Testis (tissue), 2 donors: ENCODE measurements at regions not wholly inside any gene's neighbourhood (a gene's known extent, or its start where the extent isn't known, plus 50 kb on each side); places are given as distances from the start of the nearest gene placed in this dataset.

Source experiments
- POLR2A ChIP-seq: fragments of 450-650 bp; IDR thresholded peaks from one replicate; pipeline ENCODE4 v1.6.1; 2017; ENCODE audit warnings: antibody characterized with exemption, mild to moderate bottlenecking, moderate library complexity
- TF ChIP-seq, protein P1 (sequence below), 3 experiments: fragments of 450-650 bp in 2 of 3; fragments of 200-600 bp in 1 of 3; sonication (generic) in 1 of 3; IDR thresholded peaks; one replicate each; pipeline ENCODE4 v1.5.1; 2016 to 2019; ENCODE audit warnings: antibody characterized with exemption in 3 of 3, mild to moderate bottlenecking in 2 of 3, moderate library complexity in 1 of 3

DNA sequence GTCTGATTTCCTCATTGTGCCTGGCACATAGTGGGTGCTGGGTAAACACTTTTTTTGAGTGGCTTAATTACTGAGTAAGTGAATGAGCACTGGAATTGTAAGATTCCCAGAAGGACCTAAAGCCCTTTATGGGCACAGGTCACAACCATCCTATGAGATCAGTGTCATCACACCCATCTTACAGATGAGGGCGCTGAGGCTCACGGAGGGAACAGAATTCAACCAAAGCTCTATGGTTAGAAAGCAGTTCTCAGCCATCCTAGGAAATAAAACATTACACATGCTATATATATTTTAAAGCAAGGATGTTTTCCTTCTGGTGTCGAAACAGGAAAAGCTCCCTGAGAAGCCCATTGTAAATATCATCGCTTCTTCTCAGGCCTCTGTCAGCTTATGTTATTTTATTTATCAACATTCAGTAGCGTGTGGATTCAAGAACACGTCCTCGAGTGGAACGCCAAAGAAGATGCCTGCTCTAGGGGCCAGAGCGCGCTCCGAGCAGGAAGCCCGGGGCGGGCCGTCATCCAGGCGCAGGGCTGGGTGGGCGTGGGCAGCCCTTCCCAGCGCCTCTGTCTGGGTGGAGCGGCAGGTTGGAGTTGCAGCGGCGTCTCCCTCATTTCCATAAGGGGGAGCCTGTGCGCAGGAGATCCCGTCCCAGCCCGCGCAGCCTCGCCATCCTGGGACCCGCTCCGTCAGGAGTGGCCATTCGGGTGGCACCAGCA is 155.8 kb upstream of the SMIM23 start:
- no peak for TF ChIP-seq POLR2A
- TF ChIP-seq, protein P1, sequence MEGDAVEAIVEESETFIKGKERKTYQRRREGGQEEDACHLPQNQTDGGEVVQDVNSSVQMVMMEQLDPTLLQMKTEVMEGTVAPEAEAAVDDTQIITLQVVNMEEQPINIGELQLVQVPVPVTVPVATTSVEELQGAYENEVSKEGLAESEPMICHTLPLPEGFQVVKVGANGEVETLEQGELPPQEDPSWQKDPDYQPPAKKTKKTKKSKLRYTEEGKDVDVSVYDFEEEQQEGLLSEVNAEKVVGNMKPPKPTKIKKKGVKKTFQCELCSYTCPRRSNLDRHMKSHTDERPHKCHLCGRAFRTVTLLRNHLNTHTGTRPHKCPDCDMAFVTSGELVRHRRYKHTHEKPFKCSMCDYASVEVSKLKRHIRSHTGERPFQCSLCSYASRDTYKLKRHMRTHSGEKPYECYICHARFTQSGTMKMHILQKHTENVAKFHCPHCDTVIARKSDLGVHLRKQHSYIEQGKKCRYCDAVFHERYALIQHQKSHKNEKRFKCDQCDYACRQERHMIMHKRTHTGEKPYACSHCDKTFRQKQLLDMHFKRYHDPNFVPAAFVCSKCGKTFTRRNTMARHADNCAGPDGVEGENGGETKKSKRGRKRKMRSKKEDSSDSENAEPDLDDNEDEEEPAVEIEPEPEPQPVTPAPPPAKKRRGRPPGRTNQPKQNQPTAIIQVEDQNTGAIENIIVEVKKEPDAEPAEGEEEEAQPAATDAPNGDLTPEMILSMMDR (IDR thresholded peaks at IDR 0.05): no peak
